Loucy (cell line): ENCODE measurements at regions not wholly inside any gene's neighbourhood (a gene's known extent, or its start where the extent isn't known, plus 50 kb on each side); places are given as distances from the start of the nearest gene placed in this dataset.

Experiments
- H2AFZ ChIP-seq: fragments of 200-600 bp; sonication (generic); 2 replicates; pipeline ENCODE4 v1.6.0; 2016; ENCODE audit warnings: antibody characterized with exemption, mild to moderate bottlenecking, low read length, moderate library complexity
- H3F3A ChIP-seq: fragments of 200-600 bp; 2 replicates; pipeline ENCODE4 v1.6.0; 2016; ENCODE audit warnings: antibody characterized with exemption, low read depth, mild to moderate bottlenecking
- H3K27me3 ChIP-seq: fragments of 200-600 bp; sonication (generic); 2 replicates; pipeline ENCODE4 v1.6.1; 2014; ENCODE audit warnings: low read length, mild to moderate bottlenecking; ENCODE audit not compliant: insufficient read depth, poor library complexity, severe bottlenecking
- H3K36me3 ChIP-seq: fragments of 200-600 bp; sonication (generic); 2 replicates; pipeline ENCODE4 v1.6.1; 2016; ENCODE audit warnings: low read length; ENCODE audit not compliant: insufficient read depth
- H3K4me1 ChIP-seq: fragments of 200-600 bp; sonication (generic); 2 replicates; pipeline ENCODE4 v1.5.1; 2014; ENCODE audit warnings: low read length, mild to moderate bottlenecking; ENCODE audit not compliant: insufficient read depth, poor library complexity, severe bottlenecking
- H3K4me2 ChIP-seq: fragments of 200-600 bp; sonication (generic); 2 replicates; pipeline ENCODE4 v1.6.0; 2014; ENCODE audit warnings: antibody characterized with exemption, low read length, low read depth, mild to moderate bottlenecking; ENCODE audit not compliant: poor library complexity, severe bottlenecking
- H3K4me3 ChIP-seq: fragments of 200-600 bp; sonication (generic); 2 replicates; pipeline ENCODE4 v1.5.1; 2014; ENCODE audit warnings: low read length, mild to moderate bottlenecking, mixed read lengths; ENCODE audit not compliant: poor library complexity, severe bottlenecking
- H3K79me2 ChIP-seq: fragments of 200-600 bp; sonication (generic); 2 replicates; pipeline ENCODE4 v1.6.1; 2014; ENCODE audit warnings: low read length; ENCODE audit not compliant: insufficient read depth
- H3K9ac ChIP-seq: fragments of 200-600 bp; sonication (generic); 2 replicates; pipeline ENCODE4 v1.6.0; 2014; ENCODE audit warnings: mild to moderate bottlenecking, low read depth, low read length, moderate library complexity; ENCODE audit not compliant: poor library complexity, severe bottlenecking
- H3K9me2 ChIP-seq: fragments of 200-600 bp; sonication (generic); replicated peaks from 2 replicates; pipeline ENCODE4 v1.6.1; 2016; ENCODE audit warnings: low read depth, low read length, mixed read lengths
- H3K9me3 ChIP-seq: fragments of 200-600 bp; sonication (generic); 2 replicates; pipeline ENCODE4 v1.6.1; 2014; ENCODE audit warnings: mild to moderate bottlenecking, antibody characterized with exemption, low read length, low read depth; ENCODE audit not compliant: insufficient read depth
- H4K20me1 ChIP-seq: fragments of 200-600 bp; sonication (generic); 2 replicates; pipeline ENCODE4 v1.6.0; 2014; ENCODE audit warnings: antibody characterized with exemption, low read length, mild to moderate bottlenecking; ENCODE audit not compliant: insufficient read depth, poor library complexity, severe bottlenecking
- EZH2phosphoT487 ChIP-seq: fragments of 200-600 bp; IDR thresholded peaks from 2 replicates; pipeline ENCODE4 v1.6.1; 2018; ENCODE audit warnings: antibody characterized with exemption, mild to moderate bottlenecking, moderate library complexity, borderline replicate concordance
- TF ChIP-seq, protein P1 (sequence below): fragments of 200-600 bp; sonication (generic); conservative IDR thresholded peaks from 2 replicates; pipeline ENCODE4 v1.5.1; 2014; ENCODE audit warnings: mild to moderate bottlenecking, antibody characterized with exemption, low read length

GRCh38 chr2:52968043-52968442 is 799.6 kb upstream of the CHAC2 start:
- no peaks in the 10 kb centered on the region for H3F3A ChIP-seq
- no peak overlapping the region for H3K9ac ChIP-seq
- no peak overlapping the region for H2AFZ ChIP-seq
- TF ChIP-seq, protein P1, sequence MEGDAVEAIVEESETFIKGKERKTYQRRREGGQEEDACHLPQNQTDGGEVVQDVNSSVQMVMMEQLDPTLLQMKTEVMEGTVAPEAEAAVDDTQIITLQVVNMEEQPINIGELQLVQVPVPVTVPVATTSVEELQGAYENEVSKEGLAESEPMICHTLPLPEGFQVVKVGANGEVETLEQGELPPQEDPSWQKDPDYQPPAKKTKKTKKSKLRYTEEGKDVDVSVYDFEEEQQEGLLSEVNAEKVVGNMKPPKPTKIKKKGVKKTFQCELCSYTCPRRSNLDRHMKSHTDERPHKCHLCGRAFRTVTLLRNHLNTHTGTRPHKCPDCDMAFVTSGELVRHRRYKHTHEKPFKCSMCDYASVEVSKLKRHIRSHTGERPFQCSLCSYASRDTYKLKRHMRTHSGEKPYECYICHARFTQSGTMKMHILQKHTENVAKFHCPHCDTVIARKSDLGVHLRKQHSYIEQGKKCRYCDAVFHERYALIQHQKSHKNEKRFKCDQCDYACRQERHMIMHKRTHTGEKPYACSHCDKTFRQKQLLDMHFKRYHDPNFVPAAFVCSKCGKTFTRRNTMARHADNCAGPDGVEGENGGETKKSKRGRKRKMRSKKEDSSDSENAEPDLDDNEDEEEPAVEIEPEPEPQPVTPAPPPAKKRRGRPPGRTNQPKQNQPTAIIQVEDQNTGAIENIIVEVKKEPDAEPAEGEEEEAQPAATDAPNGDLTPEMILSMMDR, result no peak
- no peak for TF ChIP-seq EZH2phosphoT487
- H3K4me1 ChIP-seq, result no peaks in the 10 kb centered on the region
- no peaks in the 10 kb centered on the region for H3K9me2 ChIP-seq
- H3K4me2 ChIP-seq, result no peak overlapping the region
- H3K9me3 ChIP-seq, result no peaks in the 10 kb centered on the region
- H3K36me3 ChIP-seq, result no peaks in the 10 kb centered on the region
- H3K27me3 ChIP-seq, result no peaks in the 10 kb centered on the region
- H3K4me3 ChIP-seq, result no peak overlapping the region
- H3K79me2 ChIP-seq, result no peaks in the 10 kb centered on the region
- H4K20me1 ChIP-seq, result no peaks in the 10 kb centered on the region

DNA sequence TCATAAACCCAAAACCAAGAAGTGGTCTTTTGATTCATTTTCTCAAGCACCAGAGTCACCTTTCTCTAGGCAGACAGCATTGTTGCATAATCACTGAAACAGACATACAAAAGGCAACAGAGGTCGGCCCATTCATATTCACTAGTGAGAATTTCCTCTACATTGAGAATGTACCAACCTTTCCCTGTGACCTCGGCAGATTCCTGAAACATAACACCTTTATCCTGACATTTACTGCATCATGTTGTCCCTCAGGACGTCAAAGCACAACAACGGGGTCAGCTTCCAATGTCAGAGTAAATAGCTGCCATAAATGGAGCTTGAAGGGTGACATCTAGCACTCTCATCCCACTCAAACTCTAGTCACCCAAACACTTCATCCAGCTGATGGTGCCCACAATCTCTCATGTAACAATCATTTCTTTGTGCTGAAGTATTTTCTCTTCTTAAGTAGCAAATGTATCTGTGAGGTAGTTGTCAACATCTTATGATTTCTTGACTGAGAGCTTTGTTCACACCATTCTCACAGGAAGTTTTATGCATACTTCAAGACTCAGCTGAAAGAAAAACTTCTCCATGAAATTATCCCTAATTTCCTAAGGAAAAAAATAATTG is 802.6 kb upstream of the CHAC2 start:
- Histone ChIP-seq H4K20me1 (no peaks in the 10 kb centered on the region), H3K9me2 (no peaks in the 10 kb centered on the region), H3K9ac (no peak overlapping the region), H3K79me2 (no peaks in the 10 kb centered on the region), H3F3A (no peaks in the 10 kb centered on the region), H3K27me3 (no peaks in the 10 kb centered on the region), H2AFZ (no peak overlapping the region), H3K36me3 (no peaks in the 10 kb centered on the region), H3K4me3 (no peak overlapping the region), H3K4me2 (no peak overlapping the region), H3K4me1 (no peaks in the 10 kb centered on the region), H3K9me3 (no peaks in the 10 kb centered on the region)
- TF ChIP-seq, protein P1, result no peak
- no peak for TF ChIP-seq EZH2phosphoT487

GRCh38 chr2:52961403-52961802 is 806.2 kb upstream of the CHAC2 start:
- Histone ChIP-seq H3K27me3 (no peaks in the 10 kb centered on the region), H3K4me1 (no peaks in the 10 kb centered on the region), H3K79me2 (no peaks in the 10 kb centered on the region), H4K20me1 (no peaks in the 10 kb centered on the region), H3K4me2 (no peak overlapping the region), H3K9ac (no peak overlapping the region), H3K9me3 (no peaks in the 10 kb centered on the region), H3K4me3 (no peak overlapping the region), H3F3A (no peaks in the 10 kb centered on the region), H3K9me2 (no peaks in the 10 kb centered on the region), H2AFZ (no peak overlapping the region), H3K36me3 (no peaks in the 10 kb centered on the region)
- TF ChIP-seq, protein P1, result no peak
- no peak for TF ChIP-seq EZH2phosphoT487
